Right lobe of liver (tissue), 6 donors: ENCODE measurements at regions not wholly inside any gene's neighbourhood (a gene's known extent, or its start where the extent isn't known, plus 50 kb on each side); places are given as distances from the start of the nearest gene placed in this dataset.

ENCODE experiments used
- ATAC-seq, 4 donors: fragments of 200-7000 bp; cut with Tn5 transposase; one replicate each; pipeline ENCODE4 v1.9.1; 2020; ENCODE audit warnings: mild to moderate bottlenecking in 4 of 4, moderate library complexity in 4 of 4
- DNase-seq, 3 donors: peaks; one replicate each; pipeline ENCODE4 v3.0.0-alpha.2; 2020
- H3K27ac ChIP-seq, 3 donors: fragments of 200-600 bp; one replicate each; pipeline ENCODE4 v1.8.0; 2022
- H3K27me3 ChIP-seq, 2 donors: fragments of 200-600 bp; one replicate each; pipeline ENCODE4 v1.8.0; 2022
- H3K36me3 ChIP-seq, 4 donors: fragments of 200-600 bp; sonication (generic) in 1 of 4; one replicate each; pipeline versions ENCODE4 v1.5.1 to v1.8.0; 2017 to 2022; ENCODE audit warnings: control low read depth in 1 of 4
- H3K4me1 ChIP-seq, 4 donors: fragments of 200-600 bp; sonication (generic) in 1 of 4; one replicate each; pipeline versions ENCODE4 v1.5.1 to v1.8.0; 2017 to 2022; ENCODE audit warnings: control low read depth in 1 of 4
- H3K4me3 ChIP-seq, 3 donors: fragments of 200-600 bp; one replicate each; pipeline ENCODE4 v1.8.0; 2022
- H3K9me3 ChIP-seq, 4 donors: fragments of 200-600 bp; sonication (generic) in 1 of 4; one replicate each; pipeline versions ENCODE4 v1.5.1 to v1.8.0; 2017 to 2022; ENCODE audit warnings: control low read depth in 1 of 4
- CTCF ChIP-seq, 4 donors: fragments of 200-600 bp in 3 of 4; fragments of 450-650 bp in 1 of 4; IDR thresholded peaks; one replicate each; pipeline versions ENCODE4 v1.5.1 to v1.8.0; 2016 to 2022; ENCODE audit warnings: antibody characterized with exemption in 4 of 4, mild to moderate bottlenecking in 2 of 4
- POLR2A ChIP-seq: fragments of 450-650 bp; IDR thresholded peaks from one replicate; pipeline ENCODE4 v1.6.1; 2017; ENCODE audit warnings: antibody characterized with exemption, mild to moderate bottlenecking
- WGBS: methylation state at CpG from one replicate; pipeline ENCODE4 v1.1.6; 2018; ENCODE audit warnings: low coverage, low lambda C conversion rate; ENCODE audit not compliant: insufficient coverage; ENCODE audit errors: missing lambda C conversion rate; 5-methylcytosine and 5-hydroxymethylcytosine counted together
- intact Hi-C, 2 donors: fragments of 100-400 bp; cut with DNase I; formaldehyde crosslinking; loops; one replicate each; pipeline versions ENCODE4 v1.11.2 to v1.14.1; 2022
- donor health status: DM: no; HTN: yes; CAD: no.
- donor health status: DM: no; HTN: no; CAD: no.
- donor health status: DM: no; HTN: no; CAD: no.
- donor health status: DM: no; HTN: yes; CAD: no.
- donor health status: DM: no; HTN: yes; CAD: no.

DNA sequence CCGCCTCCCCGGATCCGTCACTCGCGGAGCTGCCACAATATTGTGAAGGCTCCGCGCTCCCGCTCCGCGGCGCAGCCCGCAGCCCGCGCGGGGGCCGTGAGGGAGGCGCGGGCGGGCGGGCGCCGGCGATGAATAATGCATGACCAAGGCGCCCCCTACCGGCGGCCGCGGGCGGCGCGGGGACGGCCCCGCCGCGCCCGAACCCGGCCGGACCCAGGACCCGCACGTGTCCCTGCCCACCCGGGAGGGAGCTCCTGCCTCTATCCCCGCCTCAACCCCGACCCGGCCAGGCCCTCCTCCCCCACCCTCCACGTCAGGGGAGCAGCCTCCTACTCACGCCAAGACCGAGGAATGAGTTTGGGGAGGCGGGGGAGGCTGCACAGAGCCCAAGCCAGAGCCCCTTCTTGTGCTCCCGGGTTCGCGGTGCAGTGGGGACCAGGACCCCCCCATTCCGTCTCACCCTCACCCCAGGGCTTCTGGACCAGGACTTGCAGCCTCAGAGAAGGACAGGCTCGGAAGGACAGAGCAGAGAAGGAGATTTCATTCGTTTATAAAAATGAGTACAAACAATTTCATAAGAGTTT lies 70.8 kb upstream of the CASZ1 start:
- H3K9me3 ChIP-seq: no peaks in the 10 kb centered on the region
- DNase-seq (peak in 2 of 3 donors; percentile 55 to 56), ATAC-seq (peak; percentile 66 to 90 (median 85))
- H3K4me1 ChIP-seq: peaks cover 0 to 4% (median 0%) of the 10 kb centered on the region in 4 donors
- peak; percentile 63 to 92 (median 76) for TF ChIP-seq CTCF (IDR thresholded peaks at IDR 0.05)
- TF ChIP-seq POLR2A: no peak
- H3K27me3 ChIP-seq: no peaks in the 10 kb centered on the region
- intact Hi-C loops: loop anchor here (5.0 to 10.0 kb wide), 2 partner anchors 72 to 355 kb away; partner anchors contain the start of gene CASZ1 (in 1 of the 2)
- 4% methylated on average over 17 of the region's 54 CpGs for WGBS
- H3K36me3 ChIP-seq: no peaks in the 10 kb centered on the region
- H3K4me3 ChIP-seq: peak overlapping the region in 2 of 3 donors; percentile 16 to 36
- H3K27ac ChIP-seq: no peak overlapping the region

DNA sequence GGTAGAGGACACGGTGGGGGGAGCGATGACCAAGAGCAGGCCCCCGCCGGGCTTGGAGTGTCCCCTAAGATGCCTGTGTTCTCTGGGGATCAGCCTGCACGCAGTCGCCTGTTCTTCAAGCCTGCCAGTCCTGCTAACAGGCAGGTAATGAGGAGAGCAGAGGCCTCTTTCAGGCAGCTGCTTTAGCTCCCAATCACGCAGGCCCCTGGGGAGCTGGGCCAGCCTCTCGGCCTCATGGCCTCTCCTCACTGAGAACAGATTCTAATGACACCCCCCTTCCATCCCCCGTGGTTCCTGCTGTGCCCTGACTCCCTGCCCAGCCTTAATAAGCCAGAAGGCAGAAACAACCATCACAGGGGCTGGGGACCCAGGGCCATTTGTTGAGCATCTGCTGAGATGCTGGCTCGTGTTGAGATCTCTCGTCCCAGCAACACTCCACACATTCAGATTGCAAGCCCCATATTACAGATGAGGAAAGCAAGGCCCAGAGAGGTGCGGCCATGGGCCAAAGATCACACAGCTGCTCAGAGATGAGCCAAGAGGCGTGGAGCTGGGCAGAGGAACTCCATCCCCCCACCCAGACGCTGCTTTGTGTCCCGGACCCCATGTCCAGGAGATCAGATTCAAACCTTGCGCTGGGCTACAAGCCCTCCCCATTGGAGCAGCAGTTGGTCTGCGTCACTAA lies 71.6 kb upstream of the CASZ1 start:
- DNase-seq (no peak), ATAC-seq (no peak)
- H3K27ac ChIP-seq: no peak overlapping the region
- H3K27me3 ChIP-seq: no peaks in the 10 kb centered on the region
- intact Hi-C loops: loop anchor here (5.0 to 10.0 kb wide), 2 partner anchors 73 to 356 kb away; partner anchors contain the start of gene CASZ1 (in 1 of the 2)
- H3K4me3 ChIP-seq: no peak overlapping the region
- H3K4me1 ChIP-seq: peaks cover 0 to 4% (median 0%) of the 10 kb centered on the region in 4 donors
- TF ChIP-seq CTCF (IDR thresholded peaks at IDR 0.05) (no peak), POLR2A (no peak)
- no peaks in the 10 kb centered on the region for H3K36me3 ChIP-seq
- H3K9me3 ChIP-seq: no peaks in the 10 kb centered on the region
- WGBS: 48% methylated on average over 10 of the region's 17 CpGs

GRCh38 chr1:10868599-10868965 lies 72.1 kb upstream of the CASZ1 start:
- no peak for DNase-seq
- no peaks in the 10 kb centered on the region for H3K27me3 ChIP-seq
- intact Hi-C loops: loop anchor here (5.0 to 10.0 kb wide), 2 partner anchors 74 to 356 kb away; partner anchors contain the start of gene CASZ1 (in 1 of the 2)
- H3K9me3 ChIP-seq: no peaks in the 10 kb centered on the region
- WGBS: 58% methylated on average over 2 of the region's 6 CpGs
- no peak overlapping the region for H3K27ac ChIP-seq
- H3K4me3 ChIP-seq: no peak overlapping the region
- no peaks in the 10 kb centered on the region for H3K36me3 ChIP-seq
- TF ChIP-seq CTCF (IDR thresholded peaks at IDR 0.05) (no peak), POLR2A (no peak)
- peaks cover 0 to 4% (median 0%) of the 10 kb centered on the region in 4 donors for H3K4me1 ChIP-seq
- no peak for ATAC-seq

DNA sequence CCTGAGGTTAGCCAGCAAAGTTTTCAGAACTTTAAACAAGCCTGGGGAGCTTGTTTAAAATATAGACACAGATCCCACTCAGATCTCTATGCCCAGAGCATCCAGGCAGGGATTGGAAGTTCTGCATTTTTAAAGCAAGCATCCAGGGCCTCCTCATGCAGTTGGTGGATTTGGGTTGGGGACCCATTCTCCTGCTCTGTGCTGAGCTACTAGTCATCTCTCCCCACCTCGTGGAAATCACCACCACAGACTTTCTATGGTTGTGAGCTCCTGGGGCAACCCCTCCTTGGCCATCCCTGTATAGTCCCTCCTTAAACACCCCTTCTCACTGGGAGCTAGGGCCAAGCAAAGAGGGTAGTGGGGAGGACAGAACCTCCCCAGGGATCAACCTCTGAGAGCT lies 73.5 kb upstream of the CASZ1 start:
- H3K36me3 ChIP-seq: no peaks in the 10 kb centered on the region
- ATAC-seq: no peak
- intact Hi-C loops: loop anchor here (5.0 to 10.0 kb wide), 2 partner anchors 75 to 358 kb away; partner anchors contain the start of gene CASZ1 (in 1 of the 2)
- peaks cover 0 to 4% (median 0%) of the 10 kb centered on the region in 4 donors for H3K4me1 ChIP-seq
- TF ChIP-seq POLR2A (no peak), CTCF (IDR thresholded peaks at IDR 0.05) (no peak)
- no peak for DNase-seq
- H3K9me3 ChIP-seq: no peaks in the 10 kb centered on the region
- no peak overlapping the region for H3K4me3 ChIP-seq
- H3K27me3 ChIP-seq: no peaks in the 10 kb centered on the region
- WGBS: no CpG with 5 or more reads among the region's 1 CpG
- no peak overlapping the region for H3K27ac ChIP-seq
